Brain microvascular endothelial cell (primary cell): ENCODE measurements at regions not wholly inside any gene's neighbourhood (a gene's known extent, or its start where the extent isn't known, plus 50 kb on each side); places are given as distances from the start of the nearest gene placed in this dataset.

Source experiments
- DNase-seq: peaks from one replicate; pipeline ENCODE4 v3.0.0-alpha.2; 2020
- H3K27ac ChIP-seq: fragments of 250-450 bp; sonication (Bioruptor Pico); 2 replicates; pipeline ENCODE4 v1.5.1; 2020; ENCODE audit warnings: mild to moderate bottlenecking, moderate library complexity
- H3K27me3 ChIP-seq: fragments of 250-450 bp; sonication (Bioruptor Pico); replicated peaks from 2 replicates; pipeline ENCODE4 v1.5.1; 2020; ENCODE audit warnings: mild to moderate bottlenecking
- H3K36me3 ChIP-seq: fragments of 250-450 bp; sonication (Bioruptor Pico); replicated peaks from 2 replicates; pipeline ENCODE4 v1.5.1; 2020; ENCODE audit warnings: mild to moderate bottlenecking
- H3K4me3 ChIP-seq: 2 replicates; pipeline ENCODE4 v1.5.1; 2011; ENCODE audit warnings: low read depth, mild to moderate bottlenecking, control low read depth, low read length, moderate library complexity
- CTCF ChIP-seq: IDR thresholded peaks from 2 replicates; pipeline ENCODE4 v1.5.1; 2011; ENCODE audit warnings: low read depth, mild to moderate bottlenecking, moderate library complexity, low read length, control low read depth, inconsistent platforms; ENCODE audit errors: missing control alignments
- in situ Hi-C: cut with HindIII; loops from 2 replicates; pipeline ENCODE4 v1.10.0; 2017; ENCODE audit warnings: low sequenced_read_pairs, low pct_ligation_motif_present

- in situ Hi-C loops, result no loop called here
- no peak overlapping the region for H3K27ac ChIP-seq
- no peaks in the 10 kb centered on the region for H3K27me3 ChIP-seq
- H3K4me3 ChIP-seq, result no peak overlapping the region
- H3K36me3 ChIP-seq, result no peaks in the 10 kb centered on the region
- no peak for TF ChIP-seq CTCF
- DNase-seq, result no peak
Measured at GRCh38 chr6:102327697-102328225, 934.3 kb downstream of the GRIK2 start.

GRCh38 chr6:102313699-102314098, 920.2 kb downstream of the GRIK2 start:
- H3K36me3 ChIP-seq, result no peaks in the 10 kb centered on the region
- H3K27me3 ChIP-seq, result no peaks in the 10 kb centered on the region
- in situ Hi-C loops, result no loop called here
- H3K27ac ChIP-seq, result no peak overlapping the region
- H3K4me3 ChIP-seq, result no peak overlapping the region
- no peak for DNase-seq
- TF ChIP-seq CTCF, result no peak

- H3K36me3 ChIP-seq, result no peaks in the 10 kb centered on the region
- TF ChIP-seq CTCF, result no peak
- no peak overlapping the region for H3K4me3 ChIP-seq
- in situ Hi-C loops, result no loop called here
- no peaks in the 10 kb centered on the region for H3K27me3 ChIP-seq
- DNase-seq, result no peak
- H3K27ac ChIP-seq, result no peak overlapping the region
Measured at GRCh38 chr6:102309700-102310099, 916.2 kb downstream of the GRIK2 start.

- in situ Hi-C loops, result no loop called here
- Histone ChIP-seq H3K36me3 (no peaks in the 10 kb centered on the region), H3K27ac (no peak overlapping the region), H3K27me3 (no peaks in the 10 kb centered on the region), H3K4me3 (no peak overlapping the region)
- no peak for DNase-seq
- TF ChIP-seq CTCF, result no peak
Measured at GRCh38 chr6:102300350-102300749, 906.8 kb downstream of the GRIK2 start.

GRCh38 chr6:102298051-102298450, 904.5 kb downstream of the GRIK2 start:
- Histone ChIP-seq H3K27ac (no peak overlapping the region), H3K4me3 (no peak overlapping the region), H3K27me3 (no peaks in the 10 kb centered on the region), H3K36me3 (no peaks in the 10 kb centered on the region)
- DNase-seq, result no peak
- in situ Hi-C loops, result no loop called here
- TF ChIP-seq CTCF, result no peak
